Body of pancreas (tissue), 4 donors: ENCODE measurements at regions not wholly inside any gene's neighbourhood (a gene's known extent, or its start where the extent isn't known, plus 50 kb on each side); places are given as distances from the start of the nearest gene placed in this dataset.

Source experiments
- ATAC-seq: fragments of 150-250 bp; one replicate; pipeline ENCODE4 v1.9.1; 2016
- DNase-seq, 4 donors: peaks; one replicate each; pipeline ENCODE4 v3.0.0-alpha.2; 2019
- H3K27ac ChIP-seq, 4 donors: fragments of 200-600 bp; sonication (generic); 1 replicate in 3 of 4; 2 replicates in 1 of 4; pipeline versions ENCODE4 v1.5.1 to v1.6.1; 2016 to 2019; ENCODE audit warnings: mild to moderate bottlenecking in 1 of 4, mixed read lengths in 1 of 4, moderate library complexity in 1 of 4
- H3K27me3 ChIP-seq, 2 donors: fragments of 200-600 bp; sonication (generic); one replicate each; pipeline ENCODE4 v1.6.0; 2016; ENCODE audit warnings: mild to moderate bottlenecking in 1 of 2
- H3K36me3 ChIP-seq, 2 donors: fragments of 200-600 bp; sonication (generic); replicated peaks in 1 of 2; 2 replicates each; pipeline ENCODE4 v1.5.1; 2016; ENCODE audit warnings: low read depth in 2 of 2; ENCODE audit not compliant: insufficient read depth in 1 of 2
- H3K4me1 ChIP-seq: fragments of 200-600 bp; sonication (generic); one replicate; pipeline ENCODE4 v1.6.0; 2016
- H3K4me3 ChIP-seq, 2 donors: fragments of 200-600 bp; sonication (generic); 1 replicate in 1 of 2; 2 replicates in 1 of 2; pipeline ENCODE4 v1.5.1; 2016 to 2019
- H3K9me3 ChIP-seq, 3 donors: fragments of 200-600 bp; sonication (generic); 1 replicate in 2 of 3; 2 replicates in 1 of 3; pipeline ENCODE4 v1.5.1; 2016
- POLR2A ChIP-seq, 3 donors: fragments of 450-650 bp; IDR thresholded peaks; one replicate each; pipeline ENCODE4 v1.6.1; 2016; ENCODE audit warnings: antibody characterized with exemption in 3 of 3, mild to moderate bottlenecking in 2 of 3
- WGBS, 2 donors: methylation state at CpG; one replicate each; pipeline ENCODE4 v1.1.5; 2017; 5-methylcytosine and 5-hydroxymethylcytosine counted together
- intact Hi-C: fragments of 100-400 bp; cut with DNase I; formaldehyde crosslinking; loops from one replicate; pipeline ENCODE4 v1.15.1; 2023
- TF ChIP-seq, protein P1 (sequence below), 7 experiments: fragments of 450-650 bp in 4 of 7; fragments of 200-600 bp in 3 of 7; sonication (generic) in 3 of 7; IDR thresholded peaks; one replicate each; pipeline ENCODE4 v1.5.1; 2016 to 2019; ENCODE audit warnings: antibody characterized with exemption in 7 of 7

DNA sequence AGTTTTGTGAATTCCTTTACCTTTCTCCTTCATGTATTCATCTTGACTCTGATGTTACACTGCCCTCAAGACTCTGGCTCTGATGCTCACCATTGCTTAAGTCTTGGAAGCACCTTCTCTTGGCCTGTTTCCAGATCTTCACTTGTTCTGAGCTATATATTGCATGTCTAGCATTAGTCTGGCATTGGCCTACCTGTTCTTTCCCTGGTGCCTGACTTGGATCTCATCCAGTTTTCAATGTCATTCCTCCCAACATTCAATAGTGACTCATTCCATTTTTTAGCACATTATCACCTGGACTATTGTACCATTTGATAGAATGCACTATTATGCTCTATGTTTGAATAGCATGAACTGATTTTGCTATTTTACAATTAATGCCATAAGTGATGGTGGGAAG is 127.3 kb upstream of the NYAP2 start:
- no peak for DNase-seq
- intact Hi-C loops, result no loop called here
- no peak overlapping the region for H3K27ac ChIP-seq
- no peak for ATAC-seq
- no peak for TF ChIP-seq POLR2A (IDR thresholded peaks at IDR 0.05)
- TF ChIP-seq, protein P1, sequence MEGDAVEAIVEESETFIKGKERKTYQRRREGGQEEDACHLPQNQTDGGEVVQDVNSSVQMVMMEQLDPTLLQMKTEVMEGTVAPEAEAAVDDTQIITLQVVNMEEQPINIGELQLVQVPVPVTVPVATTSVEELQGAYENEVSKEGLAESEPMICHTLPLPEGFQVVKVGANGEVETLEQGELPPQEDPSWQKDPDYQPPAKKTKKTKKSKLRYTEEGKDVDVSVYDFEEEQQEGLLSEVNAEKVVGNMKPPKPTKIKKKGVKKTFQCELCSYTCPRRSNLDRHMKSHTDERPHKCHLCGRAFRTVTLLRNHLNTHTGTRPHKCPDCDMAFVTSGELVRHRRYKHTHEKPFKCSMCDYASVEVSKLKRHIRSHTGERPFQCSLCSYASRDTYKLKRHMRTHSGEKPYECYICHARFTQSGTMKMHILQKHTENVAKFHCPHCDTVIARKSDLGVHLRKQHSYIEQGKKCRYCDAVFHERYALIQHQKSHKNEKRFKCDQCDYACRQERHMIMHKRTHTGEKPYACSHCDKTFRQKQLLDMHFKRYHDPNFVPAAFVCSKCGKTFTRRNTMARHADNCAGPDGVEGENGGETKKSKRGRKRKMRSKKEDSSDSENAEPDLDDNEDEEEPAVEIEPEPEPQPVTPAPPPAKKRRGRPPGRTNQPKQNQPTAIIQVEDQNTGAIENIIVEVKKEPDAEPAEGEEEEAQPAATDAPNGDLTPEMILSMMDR (IDR thresholded peaks at IDR 0.05), result no peak
- H3K9me3 ChIP-seq, result no peaks in the 10 kb centered on the region
- no peaks in the 10 kb centered on the region for H3K4me1 ChIP-seq
- no peak overlapping the region for H3K4me3 ChIP-seq
- H3K27me3 ChIP-seq, result no peaks in the 10 kb centered on the region
- H3K36me3 ChIP-seq, result no peaks in the 10 kb centered on the region

- H3K36me3 ChIP-seq, result no peaks in the 10 kb centered on the region
- no peak overlapping the region for H3K4me3 ChIP-seq
- peak in 2 of 4 donors; percentile 17 to 35 for DNase-seq
- H3K27ac ChIP-seq, result no peak overlapping the region
- no peak for ATAC-seq
- intact Hi-C loops, result no loop called here
- TF ChIP-seq, protein P1 (IDR thresholded peaks at IDR 0.05), result peak in 1 of 7 experiments; percentile 8
- TF ChIP-seq POLR2A (IDR thresholded peaks at IDR 0.05), result no peak
- H3K4me1 ChIP-seq, result no peaks in the 10 kb centered on the region
- 27 to 40% methylated on average over 2 of the region's 2 CpGs for WGBS, 2 donors
- no peaks in the 10 kb centered on the region for H3K27me3 ChIP-seq
- H3K9me3 ChIP-seq, result no peaks in the 10 kb centered on the region
Observed at GRCh38 chr2:225270861-225271260, 128.6 kb upstream of the NYAP2 start.

DNA sequence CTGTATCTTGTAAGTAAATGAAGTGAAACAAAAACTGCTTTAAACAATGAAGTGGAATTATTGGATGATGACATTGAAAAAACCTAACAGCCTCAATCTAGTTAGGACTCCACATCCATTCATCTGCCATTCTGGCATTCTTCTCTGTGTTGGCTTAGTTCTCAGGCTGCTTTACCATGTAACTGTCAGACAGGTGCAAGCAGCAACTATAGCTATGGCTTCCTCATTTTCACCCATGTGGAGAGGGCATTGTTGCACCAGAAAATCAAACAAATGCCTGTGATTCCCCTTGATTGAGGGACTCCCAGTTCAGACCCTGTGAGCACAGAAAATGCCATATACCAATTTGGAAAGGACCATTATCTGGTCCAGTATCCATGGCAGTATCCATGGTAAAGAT is 129.5 kb upstream of the NYAP2 start:
- Histone ChIP-seq H3K27ac (no peak overlapping the region), H3K4me1 (no peaks in the 10 kb centered on the region), H3K9me3 (no peaks in the 10 kb centered on the region), H3K27me3 (no peaks in the 10 kb centered on the region), H3K4me3 (no peak overlapping the region), H3K36me3 (no peaks in the 10 kb centered on the region)
- ATAC-seq (no peak), DNase-seq (no peak)
- TF ChIP-seq, protein P1 (IDR thresholded peaks at IDR 0.05), result no peak
- TF ChIP-seq POLR2A (IDR thresholded peaks at IDR 0.05), result no peak
- intact Hi-C loops, result no loop called here

- Histone ChIP-seq H3K27ac (no peak overlapping the region), H3K36me3 (no peaks in the 10 kb centered on the region), H3K9me3 (no peaks in the 10 kb centered on the region), H3K27me3 (no peaks in the 10 kb centered on the region), H3K4me3 (no peak overlapping the region), H3K4me1 (no peaks in the 10 kb centered on the region)
- DNase-seq (no peak), ATAC-seq (no peak)
- intact Hi-C loops, result no loop called here
- WGBS, 2 donors, result 58 to 60% methylated on average over 3 of the region's 3 CpGs
- no peak for TF ChIP-seq POLR2A (IDR thresholded peaks at IDR 0.05)
- TF ChIP-seq, protein P1 (IDR thresholded peaks at IDR 0.05), result no peak
Observed at GRCh38 chr2:225254363-225254762, 145.1 kb upstream of the NYAP2 start.

DNA sequence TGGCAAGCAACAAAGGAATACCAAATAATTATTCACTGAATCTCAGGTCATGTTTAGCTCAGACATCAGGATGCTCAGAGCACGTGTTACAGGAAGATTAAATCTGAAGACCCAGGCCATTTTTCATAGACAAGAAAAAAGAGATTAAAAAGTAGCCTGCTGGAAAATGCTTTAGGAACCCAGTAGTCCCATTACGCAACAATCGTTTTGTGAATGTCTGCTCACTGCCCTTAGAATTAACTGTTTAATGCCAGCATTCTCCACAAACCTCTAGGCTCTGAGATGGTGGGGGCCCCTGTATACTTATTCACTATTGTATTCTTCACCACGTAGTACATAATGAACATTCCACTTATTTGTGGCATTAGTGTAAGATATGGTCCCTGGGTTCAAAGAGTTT is 154.6 kb upstream of the NYAP2 start:
- no peak for ATAC-seq
- Histone ChIP-seq H3K4me1 (no peaks in the 10 kb centered on the region), H3K27ac (no peak overlapping the region), H3K27me3 (no peaks in the 10 kb centered on the region), H3K9me3 (no peaks in the 10 kb centered on the region), H3K36me3 (no peaks in the 10 kb centered on the region), H3K4me3 (no peak overlapping the region)
- DNase-seq, result no peak
- no peak for TF ChIP-seq POLR2A (IDR thresholded peaks at IDR 0.05)
- TF ChIP-seq, protein P1 (IDR thresholded peaks at IDR 0.05), result no peak
- intact Hi-C loops, result no loop called here
- 51 to 54% methylated on average over 4 of the region's 4 CpGs for WGBS, 2 donors
